GM18517 (cell line): ENCODE measurements at regions not wholly inside any gene's neighbourhood (a gene's known extent, or its start where the extent isn't known, plus 50 kb on each side); places are given as distances from the start of the nearest gene placed in this dataset.
"Not testable (repeated sequence)": the region's sequence is repeated elsewhere in the genome, so short reads cannot be mapped to it uniquely, and the experiment has no call there.

Experiments used
- ATAC-seq: cut with Tn5 transposase; IDR thresholded peaks from one replicate; pipeline ENCODE4 v1.9.1; 2021; ENCODE audit warnings: mild to moderate bottlenecking, moderate library complexity; ENCODE audit not compliant: unreplicated experiment

DNA sequence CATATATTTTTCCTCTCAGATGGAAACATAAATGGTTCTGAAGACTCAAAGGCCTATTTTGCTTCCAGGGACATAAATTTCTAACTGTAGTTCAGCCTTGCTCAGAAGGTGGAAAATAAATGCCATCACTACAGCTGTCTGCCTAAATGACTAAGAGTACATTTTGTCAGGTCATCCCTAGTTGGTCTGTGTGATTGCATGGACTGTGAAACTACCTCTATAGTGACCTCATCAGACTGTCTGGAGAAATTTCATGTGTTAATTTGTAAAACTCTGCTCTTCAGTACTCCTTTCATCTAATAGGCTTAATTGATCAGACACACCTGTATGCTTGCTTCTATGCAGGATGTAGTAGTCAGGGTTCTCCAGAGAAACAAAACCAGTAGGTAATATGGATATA lies 886.9 kb downstream of the AMY1C start:
- no peak for ATAC-seq

DNA sequence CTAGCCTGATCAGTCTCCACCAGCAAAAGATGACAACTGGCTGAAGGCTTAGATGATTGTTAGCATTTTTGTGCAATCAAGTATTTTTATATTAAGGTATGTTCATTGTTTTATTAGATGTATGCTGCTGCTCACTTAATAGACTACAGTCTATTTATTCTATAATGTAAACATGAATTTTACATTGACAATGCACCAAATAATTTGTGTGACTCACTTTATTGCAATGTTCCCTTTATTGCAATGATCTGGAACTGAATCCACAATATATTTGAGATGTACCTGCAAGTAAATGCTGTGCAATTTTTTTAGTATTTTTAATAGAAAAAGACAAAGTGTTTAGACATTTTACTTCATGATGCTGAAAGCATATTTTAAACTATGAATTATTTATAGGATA lies 896.5 kb downstream of the AMY1C start:
- ATAC-seq = no peak

- peak; percentile 77 for ATAC-seq
These were observed 898.6 kb downstream of the AMY1C start for GRCh38 chr1:104648269-104648691.

DNA sequence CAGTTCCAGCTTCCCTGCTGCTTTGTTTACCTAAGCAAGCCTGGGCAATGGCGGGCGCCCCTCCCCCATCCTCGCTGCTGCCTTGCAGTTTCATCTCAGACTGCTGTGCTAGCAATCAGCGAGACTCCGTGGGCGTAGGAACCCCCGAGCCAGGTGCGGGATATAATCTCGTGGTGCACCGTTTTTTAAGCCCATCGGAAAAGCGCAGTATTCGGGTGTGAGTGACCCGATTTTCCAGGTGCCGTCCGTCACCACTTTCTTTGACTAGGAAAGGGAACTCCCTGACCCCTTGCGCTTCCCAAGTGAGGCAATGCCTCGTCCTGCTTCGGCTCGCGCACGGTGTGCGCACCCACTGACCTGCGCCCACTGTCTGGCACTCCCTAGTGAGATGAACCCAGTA lies 914.7 kb downstream of the AMY1C start:
- ATAC-seq = not testable (repeated sequence)

DNA sequence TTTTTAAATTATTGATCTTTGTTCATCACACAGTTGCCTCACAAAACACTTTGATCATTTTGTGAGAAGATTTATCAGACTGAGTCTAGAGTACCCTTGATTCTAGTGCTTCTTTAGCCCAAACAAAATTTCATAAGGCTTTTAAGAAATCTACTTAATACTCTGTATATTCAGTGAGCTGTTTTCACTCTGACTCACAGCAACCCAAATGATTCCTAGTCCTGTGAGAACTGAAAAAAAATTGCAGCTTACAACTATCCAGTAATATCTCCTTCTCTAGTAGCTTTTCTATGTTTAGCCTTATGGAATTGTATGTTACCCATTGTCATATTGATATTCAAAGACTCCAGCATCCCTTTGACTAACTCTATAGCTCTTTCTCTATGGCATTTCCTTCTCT lies 915.6 kb downstream of the AMY1C start:
- no peak for ATAC-seq

DNA sequence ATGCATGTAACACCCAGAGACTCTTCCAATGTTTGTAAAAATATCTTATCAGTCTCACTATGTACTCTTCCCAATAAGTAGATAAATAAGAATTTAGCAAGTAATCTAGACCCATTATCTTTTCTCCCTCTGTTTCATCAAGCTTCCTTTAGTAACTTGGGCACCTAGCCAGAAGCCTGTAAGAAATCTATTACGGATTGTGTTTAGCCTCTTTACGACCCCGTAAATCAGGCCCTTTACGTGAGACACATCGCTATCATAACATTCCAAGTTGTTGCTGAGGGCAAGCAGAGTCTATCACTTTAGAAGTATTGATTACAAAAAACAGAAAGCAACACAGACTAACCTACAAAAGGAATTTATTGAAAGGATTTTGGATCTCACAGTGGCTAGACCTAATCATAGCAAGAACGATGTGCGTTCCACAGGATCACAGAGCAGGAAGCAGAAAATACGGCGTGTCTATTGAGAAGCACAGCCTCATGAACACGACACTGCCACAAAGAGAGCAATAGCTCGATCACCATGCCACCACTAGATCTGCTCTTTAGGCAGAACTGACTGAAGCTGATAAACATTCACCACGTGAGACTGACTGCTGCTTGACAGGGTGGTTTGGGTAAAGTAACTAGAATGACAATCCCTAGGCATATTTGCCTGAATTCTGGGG lies 922.1 kb downstream of the AMY1C start:
- no peak for ATAC-seq

- ATAC-seq = peak; percentile 57
These were observed 949.7 kb downstream of the AMY1C start for GRCh38 chr1:104699433-104699832.

DNA sequence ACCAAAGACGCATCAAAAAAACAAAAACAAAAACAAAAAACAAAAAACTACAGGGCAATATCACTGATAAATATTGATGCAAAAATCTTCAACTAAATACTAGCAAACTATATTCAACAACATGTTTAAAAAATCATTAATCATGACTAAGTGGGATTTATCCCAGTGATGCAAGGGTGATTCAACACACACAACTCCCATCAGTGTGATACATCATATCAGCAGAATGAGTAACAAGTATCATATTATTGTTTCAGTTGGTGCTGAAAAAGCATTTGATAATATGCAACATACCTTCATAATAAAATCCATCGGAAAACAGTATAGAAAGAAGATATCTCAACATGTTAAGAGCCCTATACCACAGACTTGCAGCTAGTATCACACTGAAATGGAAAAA lies 953.0 kb downstream of the AMY1C start:
- ATAC-seq = no peak

- peak; percentile 63 for ATAC-seq
These were observed 957.0 kb downstream of the AMY1C start for GRCh38 chr1:104706631-104707147.

DNA sequence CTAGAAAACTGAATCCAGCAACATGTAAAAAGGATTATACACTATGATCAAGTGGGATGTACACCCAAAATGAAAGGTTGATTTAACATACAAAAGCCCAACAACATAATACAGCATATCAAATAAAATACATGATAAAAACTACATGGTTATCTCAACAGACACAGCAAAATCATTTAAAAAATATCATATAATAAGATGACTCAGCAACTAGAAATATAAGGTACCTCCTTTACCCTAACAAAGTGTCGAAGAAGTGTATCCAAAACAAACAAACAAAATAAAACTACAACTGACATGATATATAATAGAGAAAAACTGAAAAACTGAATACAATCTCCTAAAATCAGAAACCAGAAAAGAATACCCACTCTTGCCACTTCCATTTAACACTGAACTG lies 969.1 kb downstream of the AMY1C start:
- ATAC-seq = no peak

DNA sequence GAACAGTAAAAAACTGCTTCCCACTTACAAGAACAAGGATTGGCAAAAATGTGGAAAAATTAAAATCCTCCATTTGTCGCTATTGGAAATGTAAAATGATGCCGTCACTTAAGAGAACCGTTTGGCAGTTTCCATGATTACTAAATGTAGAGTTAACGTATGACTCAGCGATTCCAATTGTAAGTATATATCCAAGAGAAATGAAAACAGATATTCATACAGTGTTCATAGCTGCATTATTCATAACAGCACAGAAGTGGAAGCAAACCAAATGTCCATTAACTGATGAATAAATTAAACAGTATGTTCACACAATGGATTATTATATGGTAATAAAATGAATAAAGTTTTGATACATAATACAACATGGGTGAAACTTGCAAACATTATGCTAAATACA lies 971.0 kb downstream of the AMY1C start:
- no peak for ATAC-seq

DNA sequence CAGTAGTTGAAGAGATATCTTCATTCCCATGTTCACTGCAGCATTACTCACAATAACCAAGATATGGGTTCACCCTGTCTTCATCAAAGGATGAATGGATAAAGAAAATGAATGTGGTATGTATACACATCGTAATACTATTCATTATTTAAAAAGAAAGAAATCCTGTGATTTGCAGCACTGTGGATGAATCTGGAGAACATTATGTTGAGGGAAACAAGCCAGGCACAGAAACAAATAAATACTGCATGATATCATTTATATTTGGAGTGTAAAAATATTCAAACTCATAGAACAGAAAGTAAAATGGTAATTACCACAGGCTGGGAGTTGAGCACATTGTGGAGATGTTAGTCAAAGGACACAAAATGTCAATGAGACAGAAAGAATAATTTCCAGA lies 977.2 kb downstream of the AMY1C start:
- no peak for ATAC-seq

DNA sequence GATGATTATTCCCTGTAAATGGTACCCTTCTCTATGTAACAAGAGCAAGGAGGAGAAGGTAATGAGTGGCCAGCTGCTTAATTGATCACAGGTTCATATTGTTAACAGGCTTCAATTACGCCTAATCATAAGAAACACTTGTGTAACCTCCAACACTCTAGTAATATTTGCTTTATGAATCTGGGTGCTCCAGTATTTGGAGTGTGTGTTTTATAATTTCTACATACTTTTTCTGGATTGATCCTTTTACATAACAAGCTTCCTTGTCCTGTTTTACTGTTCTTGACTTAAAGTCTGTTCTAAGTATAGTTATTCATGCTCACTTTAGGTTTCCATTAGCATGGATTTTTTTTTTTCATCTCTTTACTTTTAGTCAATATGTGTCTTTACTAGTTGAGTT lies 984.2 kb downstream of the AMY1C start:
- ATAC-seq = no peak

DNA sequence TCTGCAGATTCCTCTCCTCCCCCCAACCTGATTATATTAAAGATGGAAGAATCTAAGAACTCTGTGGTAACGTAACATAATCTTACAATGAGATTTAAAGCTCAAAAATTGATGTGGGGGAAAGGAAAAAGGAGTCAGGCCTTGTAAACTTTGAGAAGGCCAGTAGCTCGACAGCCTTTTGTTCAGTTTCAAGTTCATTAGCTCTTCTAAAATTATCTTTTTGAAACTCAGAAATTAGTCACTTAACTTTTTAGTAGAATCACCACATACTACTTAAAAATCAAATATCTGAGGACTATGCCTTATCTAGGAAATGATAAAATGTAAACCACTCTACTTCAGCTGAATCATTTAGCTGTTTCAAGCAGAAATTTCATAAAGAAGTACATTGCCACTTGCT lies 996.2 kb downstream of the AMY1C start:
- ATAC-seq = no peak

DNA sequence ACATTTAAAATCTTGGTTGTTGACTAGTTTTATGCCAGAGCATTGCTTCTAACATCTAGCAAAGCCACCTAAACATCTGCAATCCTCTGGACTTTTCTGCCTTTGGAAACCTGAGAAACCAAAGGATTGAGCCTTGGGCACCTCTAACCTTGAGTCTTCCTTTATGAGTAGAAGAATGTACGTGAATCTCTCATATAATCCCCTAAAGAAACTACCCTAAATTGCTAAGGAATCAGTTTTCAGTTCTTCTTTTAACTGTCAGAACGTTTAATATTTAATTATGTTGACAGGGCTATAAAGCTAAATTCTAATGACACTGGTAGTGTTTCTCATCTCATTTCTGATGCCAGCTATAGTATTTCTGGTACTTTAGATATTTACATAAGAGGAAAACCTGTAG lies 997.3 kb downstream of the AMY1C start:
- ATAC-seq = peak; percentile 51

DNA sequence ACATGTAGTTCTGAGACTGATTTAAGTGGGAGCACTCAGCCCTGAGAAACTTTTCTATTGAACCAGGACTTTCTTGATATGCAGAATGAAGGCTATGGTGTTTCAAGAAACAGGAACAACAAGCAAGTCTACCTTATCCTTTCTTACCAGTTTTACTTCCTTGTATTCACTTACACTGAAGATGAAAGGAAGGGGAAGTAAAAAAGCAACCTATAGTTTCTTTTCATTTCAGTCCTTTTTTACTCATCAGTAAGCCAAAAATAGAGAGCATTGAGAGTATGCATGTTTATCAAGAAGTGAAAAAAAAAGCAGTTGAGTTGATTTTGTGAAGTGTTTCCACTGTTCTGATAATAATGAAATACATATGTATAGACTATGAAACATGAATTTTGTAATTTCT lies 1010.3 kb downstream of the AMY1C start:
- ATAC-seq = peak; percentile 98

DNA sequence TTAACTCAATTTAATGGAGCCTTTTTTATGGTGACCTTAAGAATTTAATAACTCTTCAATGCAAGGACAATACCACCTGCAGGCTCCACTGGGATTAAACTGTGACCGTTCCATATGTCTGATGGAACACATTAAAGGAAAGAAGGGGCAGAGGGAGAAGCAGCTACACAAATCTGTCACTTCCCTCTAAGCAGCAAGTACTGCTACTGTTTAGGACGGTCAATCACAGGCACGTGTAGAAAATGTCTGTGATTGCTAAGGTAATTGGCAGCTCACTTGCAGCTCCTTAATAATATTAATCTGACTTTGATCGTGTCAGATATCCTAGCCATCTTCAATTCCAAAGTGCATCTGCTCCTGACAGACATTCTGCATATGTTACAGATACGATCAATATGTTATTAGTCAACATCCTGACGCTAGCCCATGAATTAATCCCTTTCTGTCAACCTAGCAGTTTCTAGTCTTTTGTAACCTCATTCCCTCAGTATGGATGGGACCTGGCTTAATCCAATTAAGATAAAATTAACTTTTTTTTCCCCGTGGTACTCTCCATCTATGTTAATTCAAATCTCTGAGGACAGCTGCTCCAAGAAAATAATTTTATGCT lies 1012.4 kb downstream of the AMY1C start:
- no peak for ATAC-seq

- peak; percentile 78 for ATAC-seq
These were observed 1015.4 kb downstream of the AMY1C start for GRCh38 chr1:104765085-104765484.

DNA sequence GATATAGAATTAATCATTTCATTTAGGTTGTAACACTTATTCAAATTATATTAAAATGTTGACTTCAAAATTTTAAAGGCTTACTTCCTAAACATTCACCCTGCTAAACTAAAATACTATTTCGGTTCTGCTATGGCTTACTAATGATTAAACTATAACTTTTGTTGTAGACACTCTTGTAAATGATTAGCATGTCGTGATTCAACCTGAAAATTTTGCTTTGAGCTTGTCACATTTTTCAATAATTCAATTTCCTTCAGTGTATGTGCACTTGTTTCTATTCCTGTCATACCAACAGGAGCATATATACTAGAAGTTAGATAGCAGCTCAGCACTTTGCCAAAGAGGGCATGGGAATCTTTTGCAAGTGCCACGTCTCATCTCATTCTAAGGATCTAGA lies 1018.8 kb downstream of the AMY1C start:
- ATAC-seq = peak; percentile 70

GRCh38 chr1:104780470-104781078 lies 1030.9 kb downstream of the AMY1C start:
- ATAC-seq = peak; percentile 71

DNA sequence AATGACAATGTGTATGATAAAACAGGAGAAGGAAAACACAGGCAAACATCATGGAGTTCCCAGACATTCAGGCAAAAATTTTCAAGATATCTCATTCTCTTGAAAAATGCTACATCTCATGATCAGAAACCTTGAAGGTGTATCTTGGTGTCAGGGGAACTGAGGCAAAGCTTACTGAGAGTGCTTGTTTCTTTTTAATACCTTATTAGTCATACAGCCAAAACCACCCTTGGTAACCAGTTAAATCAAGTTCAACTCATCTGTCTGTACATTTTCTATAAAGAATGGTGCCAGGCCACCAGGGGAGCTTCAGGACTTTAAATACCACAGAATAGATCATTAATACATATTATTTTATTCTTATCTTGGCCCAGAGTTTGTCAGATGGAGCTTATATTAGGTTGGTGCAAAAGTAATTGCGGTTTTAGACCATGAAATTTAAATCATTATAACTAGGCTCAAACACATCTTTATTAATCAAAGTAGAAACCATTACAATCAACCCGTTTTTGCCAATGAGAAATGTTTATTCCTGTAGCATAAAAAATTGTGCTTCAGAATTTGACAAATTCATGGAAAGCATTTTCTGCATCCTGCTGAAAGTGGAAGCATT lies 1036.0 kb downstream of the AMY1C start:
- no peak for ATAC-seq
